IMR-90 (cell line): ENCODE measurements at regions not wholly inside any gene's neighbourhood (a gene's known extent, or its start where the extent isn't known, plus 50 kb on each side); places are given as distances from the start of the nearest gene placed in this dataset.

ENCODE experiments used
- ATAC-seq: fragments of 200-7000 bp; cut with Tn5 transposase; 2 replicates; pipeline ENCODE4 v1.9.1; 2020; ENCODE audit warnings: low read depth, mild to moderate bottlenecking, moderate library complexity
- BruUV-seq: library from RNA; stranded (reverse); fragments of 400-500 nt; replicated peaks from 2 replicates; lab custom pipeline; 2021; lab: Mats Ljungman, UMichigan
- CTCF ChIA-PET: fragments of 300-600 bp; formaldehyde crosslinking; extraction: SDS; loops from one replicate; lab custom pipeline; 2021; ENCODE audit warnings: antibody characterized with exemption; lab: Yijun Ruan, JAX
- POLR2A ChIA-PET: fragments of 300-600 bp; sonication (Branson Sonifier 250); formaldehyde crosslinking; loops from one replicate; lab custom pipeline; 2022; ENCODE audit warnings: antibody characterized with exemption; ENCODE audit not compliant: unreplicated experiment; lab: Charles Lee
- DNase-seq: peaks from one replicate; pipeline ENCODE4 v3.0.0; 2013
- H2AFZ ChIP-seq: replicated peaks from 2 replicates; pipeline ENCODE3; 2013; ENCODE audit warnings: low read length, mild to moderate bottlenecking; ENCODE audit not compliant: poor library complexity
- H2AK5ac ChIP-seq: 2 replicates; pipeline ENCODE4 v1.6.1; 2013; ENCODE audit warnings: low read depth, low read length, inconsistent platforms
- H2AK9ac ChIP-seq: replicated peaks from 2 replicates; pipeline ENCODE3; 2013; ENCODE audit warnings: mild to moderate bottlenecking, low read depth, low read length, moderate library complexity; ENCODE audit not compliant: poor library complexity
- H2BK120ac ChIP-seq: 2 replicates; pipeline ENCODE4 v1.6.1; 2013; ENCODE audit warnings: low read depth, low read length, inconsistent platforms
- H2BK15ac ChIP-seq: 3 replicates; pipeline ENCODE4 v1.6.1; 2013; ENCODE audit warnings: low read depth, low read length, inconsistent platforms
- H2BK20ac ChIP-seq: 2 replicates; pipeline ENCODE4 v1.6.1; 2013; ENCODE audit warnings: low read depth, mild to moderate bottlenecking, inconsistent platforms, low read length, moderate library complexity
- H2BK5ac ChIP-seq: 2 replicates; pipeline ENCODE4 v1.6.1; 2013; ENCODE audit warnings: mild to moderate bottlenecking, low read depth, low read length, inconsistent platforms; ENCODE audit not compliant: poor library complexity, severe bottlenecking
- H3K14ac ChIP-seq: replicated peaks from 2 replicates; pipeline ENCODE4 v1.6.1; 2013; ENCODE audit warnings: low read depth, low read length, inconsistent platforms
- H3K18ac ChIP-seq: 2 replicates; pipeline ENCODE4 v1.6.1; 2013; ENCODE audit warnings: low read depth, low read length, control low read depth
- H3K23ac ChIP-seq: 2 replicates; pipeline ENCODE4 v1.6.1; 2013; ENCODE audit warnings: low read depth, low read length, inconsistent platforms
- H3K27ac ChIP-seq: 2 replicates; pipeline ENCODE4 v1.5.1; 2013; ENCODE audit warnings: mild to moderate bottlenecking, control low read depth, low read length; ENCODE audit not compliant: insufficient read depth
- H3K27me3 ChIP-seq: 2 replicates; pipeline ENCODE4 v1.6.1; 2013; ENCODE audit warnings: low read length; ENCODE audit not compliant: control insufficient read depth, insufficient read depth
- H3K36me3 ChIP-seq: 2 replicates; pipeline ENCODE4 v1.6.1; 2013; ENCODE audit warnings: low read length, mixed read lengths; ENCODE audit not compliant: control insufficient read depth, insufficient read depth
- H3K4ac ChIP-seq: 2 replicates; pipeline ENCODE4 v1.6.1; 2013; ENCODE audit warnings: low read depth, low read length, inconsistent platforms
- H3K4me1 ChIP-seq: 2 replicates; pipeline ENCODE4 v1.6.1; 2013; ENCODE audit warnings: low read length, mixed read lengths; ENCODE audit not compliant: control insufficient read depth, insufficient read depth
- H3K4me2 ChIP-seq: 2 replicates; pipeline ENCODE4 v1.6.1; 2013; ENCODE audit warnings: low read depth, mild to moderate bottlenecking, control low read depth, low read length, moderate library complexity
- H3K4me3 ChIP-seq: 2 replicates; pipeline ENCODE4 v1.5.1; 2013; ENCODE audit warnings: low read depth, mild to moderate bottlenecking, control low read depth, low read length, moderate library complexity; ENCODE audit not compliant: insufficient read depth
- H3K56ac ChIP-seq: 2 replicates; pipeline ENCODE4 v1.6.1; 2013; ENCODE audit warnings: low read length, inconsistent platforms; ENCODE audit not compliant: insufficient read depth; ENCODE audit errors: extremely low read depth
- H3K79me1 ChIP-seq, 2 experiments: 2 replicates each; pipeline ENCODE4 v1.6.1; 2013; ENCODE audit warnings: low read length in 2 of 2, inconsistent platforms in 1 of 2, low read depth in 1 of 2
- H3K9ac ChIP-seq: 2 replicates; pipeline ENCODE4 v1.6.1; 2013; ENCODE audit warnings: low read depth, low read length, control low read depth
- H3K9me1 ChIP-seq: 2 replicates; pipeline ENCODE4 v1.6.1; 2013; ENCODE audit warnings: low read length, inconsistent platforms; ENCODE audit not compliant: insufficient read depth
- H3K9me3 ChIP-seq: 2 replicates; pipeline ENCODE4 v1.6.1; 2013; ENCODE audit warnings: low read length; ENCODE audit not compliant: control insufficient read depth, insufficient read depth
- H4K20me1 ChIP-seq: 2 replicates; pipeline ENCODE4 v1.6.1; 2013; ENCODE audit warnings: low read length, inconsistent platforms; ENCODE audit not compliant: insufficient read depth
- H4K5ac ChIP-seq: 2 replicates; pipeline ENCODE4 v1.6.1; 2013; ENCODE audit warnings: mild to moderate bottlenecking, low read depth, low read length, control low read depth
- H4K8ac ChIP-seq, 2 experiments: 2 replicates each; pipeline ENCODE4 v1.6.1; 2013; ENCODE audit warnings: low read depth in 2 of 2, low read length in 2 of 2, control low read depth in 1 of 2, inconsistent platforms in 1 of 2
- H4K91ac ChIP-seq: 2 replicates; pipeline ENCODE4 v1.6.1; 2013; ENCODE audit warnings: low read depth, low read length, inconsistent platforms; ENCODE audit not compliant: insufficient read depth
- BHLHE40 ChIP-seq: fragments of 150-350 bp; IDR thresholded peaks from 2 replicates; pipeline ENCODE4 v1.6.1; 2016; ENCODE audit warnings: mild to moderate bottlenecking, low read depth, low read length
- CEBPB ChIP-seq: IDR thresholded peaks from 2 replicates; pipeline ENCODE4 v1.6.1; 2012; ENCODE audit warnings: low read depth, low read length, improper control_type of control experiment
- CHD1 ChIP-seq: IDR thresholded peaks from 2 replicates; pipeline ENCODE4 v1.6.1; 2012; ENCODE audit warnings: low read depth, low read length, improper control_type of control experiment
- CTCF ChIP-seq: conservative IDR thresholded peaks from 2 replicates; pipeline ENCODE4 v1.5.1; 2012; ENCODE audit warnings: mild to moderate bottlenecking, low read depth, low read length, improper control_type of control experiment
- ELK1 ChIP-seq: fragments of 150-350 bp; IDR thresholded peaks from 2 replicates; pipeline ENCODE4 v1.6.1; 2016; ENCODE audit warnings: low read depth, mild to moderate bottlenecking, low read length, moderate library complexity, borderline replicate concordance
- FOS ChIP-seq: fragments of 150-350 bp; IDR thresholded peaks from 2 replicates; pipeline ENCODE4 v1.6.1; 2016; ENCODE audit warnings: low read depth, low read length
- MAFK ChIP-seq: IDR thresholded peaks from 2 replicates; pipeline ENCODE4 v1.6.1; 2012; ENCODE audit warnings: low read depth, low read length, improper control_type of control experiment
- MAZ ChIP-seq: IDR thresholded peaks from 2 replicates; pipeline ENCODE4 v1.6.1; 2012; ENCODE audit warnings: low read depth, mild to moderate bottlenecking, low read length, improper control_type of control experiment, moderate library complexity, borderline replicate concordance
- MXI1 ChIP-seq: IDR thresholded peaks from 2 replicates; pipeline ENCODE4 v1.6.1; 2012; ENCODE audit warnings: low read depth, mild to moderate bottlenecking, low read length, moderate library complexity, borderline replicate concordance
- NFE2L2 ChIP-seq: fragments of 150-350 bp; IDR thresholded peaks from 2 replicates; pipeline ENCODE4 v1.6.1; 2016; ENCODE audit warnings: low read depth, mild to moderate bottlenecking, low read length
- POLR2A ChIP-seq: IDR thresholded peaks from 2 replicates; pipeline ENCODE4 v1.6.1; 2012; ENCODE audit warnings: mild to moderate bottlenecking, low read depth, low read length
- RAD21 ChIP-seq: IDR thresholded peaks from 2 replicates; pipeline ENCODE4 v1.6.1; 2012; ENCODE audit warnings: low read length, improper control_type of control experiment
- RCOR1 ChIP-seq: IDR thresholded peaks from 2 replicates; pipeline ENCODE4 v1.6.1; 2012; ENCODE audit warnings: mild to moderate bottlenecking, low read length, improper control_type of control experiment; ENCODE audit not compliant: insufficient replicate concordance
- RFX5 ChIP-seq: IDR thresholded peaks from 2 replicates; pipeline ENCODE4 v1.8.0; 2012; ENCODE audit warnings: low read depth, mild to moderate bottlenecking, low read length, moderate library complexity
- SMC3 ChIP-seq: fragments of 150-350 bp; IDR thresholded peaks from 2 replicates; pipeline ENCODE4 v1.6.1; 2016; ENCODE audit warnings: low read depth, mild to moderate bottlenecking, antibody characterized with exemption, low read length, moderate library complexity
- WGBS, 2 experiments: methylation state at CpG; one replicate each; pipeline versions ENCODE4 v1.1.5 to v1.1.7; 2013; ENCODE audit warnings: missing lambda C conversion rate in 2 of 2; ENCODE audit not compliant: insufficient read length in 1 of 2; ENCODE audit errors: extremely low coverage in 2 of 2; 5-methylcytosine and 5-hydroxymethylcytosine counted together
- dilution Hi-C: fragments of 300-500 bp; cut with HindIII; formaldehyde crosslinking; loops from one replicate; pipeline ENCODE4 v1.14.3; 2018; ENCODE audit warnings: low sequenced_read_pairs; ENCODE audit not compliant: unreplicated experiment
- in situ Hi-C: fragments of 300-500 bp; cut with MboI; formaldehyde crosslinking; loops from 3 replicates; pipeline ENCODE4 v1.14.3; 2019; ENCODE audit warnings: low sequenced_read_pairs, inconsistent platforms, mixed read lengths
- intact Hi-C: fragments of 100-400 bp; cut with micrococcal nuclease; formaldehyde crosslinking; loops from 2 replicates; pipeline ENCODE4 v1.10.0; 2022
- TF ChIP-seq, protein P1 (sequence below): fragments of 150-350 bp; IDR thresholded peaks from 2 replicates; pipeline ENCODE4 v1.6.1; 2017; ENCODE audit warnings: mild to moderate bottlenecking, antibody characterized with exemption, low read length, low read depth

DNA sequence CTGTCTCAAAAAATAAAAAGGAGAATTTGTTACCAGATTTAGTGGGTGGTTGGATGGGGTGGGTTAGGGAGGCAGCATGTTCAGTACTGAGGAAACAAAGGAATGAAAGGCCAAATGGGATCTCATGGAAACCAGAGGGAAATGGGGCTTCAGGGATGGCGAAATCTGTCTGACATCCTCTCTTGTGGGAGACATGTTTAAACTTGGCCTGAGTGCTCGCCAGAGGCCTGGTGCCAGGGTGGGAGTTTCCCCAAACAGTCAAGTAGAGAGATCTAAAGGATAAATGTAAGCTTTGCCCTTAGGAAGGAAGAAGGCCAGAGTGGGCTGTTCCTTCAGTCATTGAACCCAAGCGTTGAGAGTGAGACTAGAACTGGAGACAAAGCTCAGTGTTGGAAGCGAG is 61.9 kb upstream of the AKIRIN2 start:
- H3K56ac ChIP-seq = no peak overlapping the region
- WGBS, 2 experiments = 51% methylated on average over 4 of the region's 4 CpGs; no CpG with 5 or more reads in 1 of the 2 experiments
- no peak overlapping the region for H3K23ac ChIP-seq
- H3K4me1 ChIP-seq = no peaks in the 10 kb centered on the region; the same call in 1 of the 2 replicates
- H3K79me1 ChIP-seq = no peaks in the 10 kb centered on the region
- H2BK5ac ChIP-seq = no peak overlapping the region
- dilution Hi-C loops = no loop called here
- H3K9me3 ChIP-seq = no peaks in the 10 kb centered on the region
- no peaks in the 10 kb centered on the region for H3K27me3 ChIP-seq
- no peak overlapping the region for H2BK20ac ChIP-seq
- no peak overlapping the region for H4K8ac ChIP-seq
- 0 out of 2 replicates have a peak overlapping the region, but pooled peaks have one; percentile 50 for H3K14ac ChIP-seq
- H3K4ac ChIP-seq = no peak overlapping the region
- BruUV-seq = no TSS peak
- H2AK5ac ChIP-seq = peak overlapping the region; percentile 33; the same call in 1 of the 2 replicates
- no peak overlapping the region for H3K9ac ChIP-seq
- H4K91ac ChIP-seq = no peak overlapping the region
- ChIA-PET CTCF (no interaction called here), POLR2A (no interaction called here)
- no peak overlapping the region for H2AK9ac ChIP-seq
- in situ Hi-C loops = no loop called here
- H2AFZ ChIP-seq = no peak overlapping the region
- no peak overlapping the region for H3K4me3 ChIP-seq
- no peak overlapping the region; the same call in 1 of the 2 replicates for H4K5ac ChIP-seq
- H3K36me3 ChIP-seq = no peaks in the 10 kb centered on the region
- H3K27ac ChIP-seq = no peak overlapping the region
- ATAC-seq = no peak
- TF ChIP-seq FOS (no peak), BHLHE40 (no peak), CEBPB (no peak), CHD1 (no peak), RAD21 (no peak), MAFK (no peak), SMC3 (no peak), CTCF (no peak), POLR2A (no peak), RFX5 (no peak), MAZ (no peak), ELK1 (no peak), RCOR1 (no peak), NFE2L2 (no peak), MXI1 (no peak)
- TF ChIP-seq, protein P1, sequence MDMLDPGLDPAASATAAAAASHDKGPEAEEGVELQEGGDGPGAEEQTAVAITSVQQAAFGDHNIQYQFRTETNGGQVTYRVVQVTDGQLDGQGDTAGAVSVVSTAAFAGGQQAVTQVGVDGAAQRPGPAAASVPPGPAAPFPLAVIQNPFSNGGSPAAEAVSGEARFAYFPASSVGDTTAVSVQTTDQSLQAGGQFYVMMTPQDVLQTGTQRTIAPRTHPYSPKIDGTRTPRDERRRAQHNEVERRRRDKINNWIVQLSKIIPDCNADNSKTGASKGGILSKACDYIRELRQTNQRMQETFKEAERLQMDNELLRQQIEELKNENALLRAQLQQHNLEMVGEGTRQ = no peak
- no peak overlapping the region for H3K4me2 ChIP-seq
- no peaks in the 10 kb centered on the region for H3K9me1 ChIP-seq
- DNase-seq = no peak
- H2BK120ac ChIP-seq = 0 out of 2 replicates have a peak overlapping the region, but pooled peaks have one; percentile 23
- no peak overlapping the region for H2BK15ac ChIP-seq
- intact Hi-C loops = no loop called here
- no peaks in the 10 kb centered on the region for H4K20me1 ChIP-seq
- peak overlapping the region; percentile 59; the same call in 1 of the 2 replicates for H3K18ac ChIP-seq
